ENCODE measurements at regions not wholly inside any gene's neighbourhood (a gene's known extent, or its start where the extent isn't known, plus 50 kb on each side); places are given as distances from the start of the nearest gene placed in this dataset.

GRCh38 chr5:159601216-159601615 lies 270.9 kb upstream of the IL12B start:
- TF ChIP-seq CTCF (IDR thresholded peaks at IDR 0.05; ENCODE audit: poor library complexity): no peak
- TF ChIP-seq EZH2 (IDR thresholded peaks at IDR 0.05; ENCODE audit: borderline replicate concordance): no peak
- TF ChIP-seq EZH2phosphoT487 (IDR thresholded peaks at IDR 0.05; ENCODE audit: low read depth, severe bottlenecking, unreplicated experiment): no peak

Measured in hepatocyte (in vitro differentiated cells).